OCI-LY1 (cell line): ENCODE measurements at regions not wholly inside any gene's neighbourhood (a gene's known extent, or its start where the extent isn't known, plus 50 kb on each side); places are given as distances from the start of the nearest gene placed in this dataset.

ENCODE experiments used
- H2AFZ ChIP-seq: fragments of 200-600 bp; sonication (generic), shearing (Covaris generic); 2 replicates; pipeline ENCODE4 v1.6.0; 2014; ENCODE audit warnings: antibody characterized with exemption, mild to moderate bottlenecking, low read length
- H3F3A ChIP-seq: fragments of 200-600 bp; sonication (generic), shearing (Covaris generic); 2 replicates; pipeline ENCODE4 v1.6.0; 2014; ENCODE audit warnings: mild to moderate bottlenecking, antibody characterized with exemption, low read length, moderate library complexity; ENCODE audit not compliant: insufficient read depth
- H3K27ac ChIP-seq: fragments of 200-600 bp; sonication (generic); 2 replicates; pipeline ENCODE4 v1.5.1; 2014; ENCODE audit warnings: low read length, mixed run types, mild to moderate bottlenecking, low read depth; ENCODE audit not compliant: poor library complexity, severe bottlenecking
- H3K27me3 ChIP-seq: fragments of 200-600 bp; sonication (generic); 2 replicates; pipeline ENCODE4 v1.6.0; 2014; ENCODE audit warnings: antibody characterized with exemption, mild to moderate bottlenecking, low read length, moderate library complexity; ENCODE audit not compliant: insufficient read depth
- H3K36me3 ChIP-seq: fragments of 200-600 bp; sonication (generic); 2 replicates; pipeline ENCODE4 v1.6.1; 2014; ENCODE audit warnings: mild to moderate bottlenecking, antibody characterized with exemption, low read length, moderate library complexity, mixed read lengths; ENCODE audit not compliant: insufficient read depth
- H3K4me1 ChIP-seq: fragments of 200-600 bp; sonication (generic); 2 replicates; pipeline ENCODE4 v1.5.1; 2014; ENCODE audit warnings: mild to moderate bottlenecking, low read length, moderate library complexity; ENCODE audit not compliant: insufficient read depth, severe bottlenecking
- H3K4me2 ChIP-seq: fragments of 200-600 bp; sonication (generic), shearing (Covaris generic); 2 replicates; pipeline ENCODE4 v1.6.1; 2014; ENCODE audit warnings: low read length
- H3K4me3 ChIP-seq: fragments of 200-600 bp; sonication (generic); 2 replicates; pipeline ENCODE4 v1.5.1; 2014; ENCODE audit warnings: low read length, low read depth, mild to moderate bottlenecking, mixed read lengths; ENCODE audit not compliant: poor library complexity, severe bottlenecking
- H3K79me2 ChIP-seq: fragments of 200-600 bp; shearing (Covaris generic); 2 replicates; pipeline ENCODE4 v1.6.1; 2016; ENCODE audit warnings: mixed run types, low read length, mixed read lengths; ENCODE audit not compliant: insufficient read depth
- H3K9ac ChIP-seq: fragments of 200-600 bp; sonication (generic), shearing (Covaris generic); 2 replicates; pipeline ENCODE4 v1.6.1; 2014; ENCODE audit warnings: mild to moderate bottlenecking, low read length, mixed read lengths
- H3K9me2 ChIP-seq: fragments of 200-600 bp; sonication (generic), shearing (Covaris generic); 2 replicates; pipeline ENCODE4 v1.6.1; 2014; ENCODE audit warnings: low read depth, mild to moderate bottlenecking, low read length, mixed read lengths
- H3K9me3 ChIP-seq: fragments of 200-600 bp; shearing (Covaris generic); 2 replicates; pipeline ENCODE4 v1.6.1; 2014; ENCODE audit warnings: low read length, mixed read lengths
- H4K20me1 ChIP-seq: fragments of 200-600 bp; sonication (generic), shearing (Covaris generic); 2 replicates; pipeline ENCODE4 v1.6.0; 2016; ENCODE audit warnings: mild to moderate bottlenecking, low read length; ENCODE audit not compliant: insufficient read depth
- EZH2 ChIP-seq: fragments of 200-600 bp; sonication (generic), shearing (Covaris generic); IDR thresholded peaks from 2 replicates; pipeline ENCODE4 v1.8.0; 2017; ENCODE audit warnings: borderline replicate concordance, mixed run types, mild to moderate bottlenecking, antibody characterized with exemption, low read length, moderate library complexity, mixed read lengths
- TF ChIP-seq, protein P1 (sequence below): fragments of 200-600 bp; sonication (generic), shearing (Covaris generic); IDR thresholded peaks from 2 replicates; pipeline ENCODE4 v1.5.1; 2017; ENCODE audit warnings: mild to moderate bottlenecking, antibody characterized with exemption, low read length, moderate library complexity, mixed read lengths

DNA sequence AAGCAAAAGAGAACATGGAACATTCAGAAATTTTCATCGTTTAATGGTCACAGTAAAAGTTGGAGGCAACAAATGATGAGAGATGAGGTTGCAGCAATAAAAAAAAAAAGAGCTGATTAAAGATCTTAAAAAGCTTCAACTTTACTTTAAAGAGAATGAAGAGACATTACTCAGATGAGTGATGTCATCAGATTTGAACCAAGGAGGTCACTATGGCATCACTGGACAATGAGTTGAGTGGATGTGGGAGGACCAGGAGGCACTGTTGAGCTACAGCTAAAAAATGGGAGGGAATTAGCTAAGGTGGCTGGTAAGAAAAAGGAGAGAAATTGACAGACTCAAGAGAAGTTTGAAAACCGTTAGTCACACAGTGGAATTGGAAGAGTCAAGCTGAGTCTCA is 138.4 kb downstream of the SST start:
- Histone ChIP-seq H3K9ac (no peak overlapping the region), H3F3A (no peaks in the 10 kb centered on the region), H3K36me3 (no peaks in the 10 kb centered on the region), H3K79me2 (no peaks in the 10 kb centered on the region), H3K4me2 (no peak overlapping the region), H3K9me2 (no peaks in the 10 kb centered on the region), H3K9me3 (peaks cover 4% of the 10 kb centered on the region), H3K4me1 (peaks cover 6% of the 10 kb centered on the region), H2AFZ (no peak overlapping the region), H3K27me3 (no peaks in the 10 kb centered on the region), H3K27ac (no peak overlapping the region), H4K20me1 (no peaks in the 10 kb centered on the region), H3K4me3 (no peak overlapping the region)
- TF ChIP-seq EZH2, result no peak

DNA sequence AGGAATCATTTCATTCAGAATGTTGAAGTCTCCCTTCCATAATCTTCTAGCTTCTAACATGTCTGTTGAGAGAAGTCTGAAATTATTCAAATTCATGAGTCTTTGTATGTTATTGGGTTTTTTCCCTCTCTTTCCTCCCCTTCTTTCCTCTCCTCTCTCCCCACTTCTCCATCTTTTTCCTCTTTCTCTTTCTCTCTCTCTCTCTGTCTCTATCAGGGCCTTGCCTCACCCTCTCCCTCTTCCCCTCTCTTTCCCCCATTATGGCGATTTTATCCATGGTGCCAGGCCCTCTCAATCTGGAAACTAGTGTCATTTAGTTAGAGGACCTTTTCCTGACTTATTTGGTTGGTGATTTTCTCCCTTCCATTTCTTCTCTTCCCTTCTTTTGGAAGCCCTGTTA is 147.3 kb downstream of the SST start:
- H3K4me3 ChIP-seq, result no peak overlapping the region
- H3K36me3 ChIP-seq, result no peaks in the 10 kb centered on the region
- no peaks in the 10 kb centered on the region for H4K20me1 ChIP-seq
- no peaks in the 10 kb centered on the region for H3K9me3 ChIP-seq
- H3K4me2 ChIP-seq, result peak overlapping the region; percentile 57; the same call in 1 of the 2 replicates
- peak overlapping the region; percentile 40; the same call in 1 of the 2 replicates for H3K9ac ChIP-seq
- H3K27me3 ChIP-seq, result no peaks in the 10 kb centered on the region
- H3K79me2 ChIP-seq, result no peaks in the 10 kb centered on the region
- no peak overlapping the region for H2AFZ ChIP-seq
- H3K27ac ChIP-seq, result peak overlapping the region; percentile 92
- 0 out of 2 replicates have a peak, but pooled peaks cover 9% of the 10 kb centered on the region for H3F3A ChIP-seq
- no peaks in the 10 kb centered on the region for H3K9me2 ChIP-seq
- peaks cover 93% of the 10 kb centered on the region for H3K4me1 ChIP-seq
- TF ChIP-seq EZH2, result no peak
- TF ChIP-seq, protein P1, sequence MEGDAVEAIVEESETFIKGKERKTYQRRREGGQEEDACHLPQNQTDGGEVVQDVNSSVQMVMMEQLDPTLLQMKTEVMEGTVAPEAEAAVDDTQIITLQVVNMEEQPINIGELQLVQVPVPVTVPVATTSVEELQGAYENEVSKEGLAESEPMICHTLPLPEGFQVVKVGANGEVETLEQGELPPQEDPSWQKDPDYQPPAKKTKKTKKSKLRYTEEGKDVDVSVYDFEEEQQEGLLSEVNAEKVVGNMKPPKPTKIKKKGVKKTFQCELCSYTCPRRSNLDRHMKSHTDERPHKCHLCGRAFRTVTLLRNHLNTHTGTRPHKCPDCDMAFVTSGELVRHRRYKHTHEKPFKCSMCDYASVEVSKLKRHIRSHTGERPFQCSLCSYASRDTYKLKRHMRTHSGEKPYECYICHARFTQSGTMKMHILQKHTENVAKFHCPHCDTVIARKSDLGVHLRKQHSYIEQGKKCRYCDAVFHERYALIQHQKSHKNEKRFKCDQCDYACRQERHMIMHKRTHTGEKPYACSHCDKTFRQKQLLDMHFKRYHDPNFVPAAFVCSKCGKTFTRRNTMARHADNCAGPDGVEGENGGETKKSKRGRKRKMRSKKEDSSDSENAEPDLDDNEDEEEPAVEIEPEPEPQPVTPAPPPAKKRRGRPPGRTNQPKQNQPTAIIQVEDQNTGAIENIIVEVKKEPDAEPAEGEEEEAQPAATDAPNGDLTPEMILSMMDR, result no peak

DNA sequence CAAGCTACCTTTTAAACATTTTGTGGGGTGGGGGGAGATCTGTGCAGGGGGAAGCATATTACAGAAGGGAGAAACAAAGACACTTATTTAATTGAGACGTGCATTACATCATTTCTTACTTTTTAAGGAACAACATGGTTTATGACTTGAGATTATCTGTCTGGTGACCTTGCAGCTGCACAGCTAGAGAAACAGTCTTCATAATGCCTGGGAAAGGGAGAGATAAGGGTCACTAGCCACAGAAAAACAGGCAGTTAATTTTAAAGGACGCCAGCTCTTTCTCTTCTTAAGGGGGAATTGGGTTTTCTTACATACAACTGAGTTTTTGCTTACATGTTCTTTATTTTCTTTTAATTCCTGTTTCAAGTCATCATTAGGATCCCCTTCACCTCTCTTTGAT is 147.9 kb downstream of the SST start:
- Histone ChIP-seq H3K9me3 (no peaks in the 10 kb centered on the region), H3K27ac (peak overlapping the region; percentile 92), H3K9ac (peak overlapping the region; percentile 40), H3K4me3 (peak overlapping the region; percentile 14), H3K4me2 (peak overlapping the region; percentile 57), H4K20me1 (no peaks in the 10 kb centered on the region), H3K9me2 (no peaks in the 10 kb centered on the region), H2AFZ (no peak overlapping the region), H3K79me2 (no peaks in the 10 kb centered on the region), H3K4me1 (peaks cover 89% of the 10 kb centered on the region), H3K27me3 (no peaks in the 10 kb centered on the region), H3F3A (0 out of 2 replicates have a peak, but pooled peaks cover 9% of the 10 kb centered on the region), H3K36me3 (no peaks in the 10 kb centered on the region)
- TF ChIP-seq, protein P1, result no peak
- no peak for TF ChIP-seq EZH2

DNA sequence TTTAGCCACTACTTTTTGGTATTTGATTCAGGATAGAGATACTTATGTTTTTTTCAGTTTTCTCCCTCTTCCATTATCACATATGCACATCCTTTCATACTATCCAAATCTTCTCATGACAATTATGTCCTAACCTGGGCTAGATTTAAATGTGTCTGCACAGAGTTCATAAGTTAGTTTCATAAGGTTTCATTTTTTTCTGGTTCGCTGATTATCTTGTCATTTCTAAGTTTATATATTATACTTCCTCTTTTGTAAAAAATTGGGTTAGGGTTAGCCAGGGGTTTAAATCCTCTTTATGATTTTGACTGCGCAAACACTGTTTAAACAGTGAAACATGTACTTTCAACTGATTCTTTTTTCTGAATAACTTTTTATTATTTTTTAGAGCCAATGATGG is 148.6 kb downstream of the SST start:
- Histone ChIP-seq H3K4me3 (peak overlapping the region; percentile 26), H3K9me2 (no peaks in the 10 kb centered on the region), H3K27me3 (no peaks in the 10 kb centered on the region), H3F3A (0 out of 2 replicates have a peak, but pooled peaks cover 9% of the 10 kb centered on the region), H3K4me1 (peaks cover 84% of the 10 kb centered on the region), H4K20me1 (no peaks in the 10 kb centered on the region), H3K9me3 (no peaks in the 10 kb centered on the region), H3K27ac (peak overlapping the region; percentile 92), H3K36me3 (no peaks in the 10 kb centered on the region), H3K4me2 (peak overlapping the region; percentile 57), H2AFZ (peak overlapping the region; percentile 12; the same call in 1 of the 2 replicates), H3K79me2 (no peaks in the 10 kb centered on the region), H3K9ac (peak overlapping the region; percentile 40)
- TF ChIP-seq EZH2, result no peak
- TF ChIP-seq, protein P1, result no peak
